Fibroblast of lung (primary cell): ENCODE measurements at regions not wholly inside any gene's neighbourhood (a gene's known extent, or its start where the extent isn't known, plus 50 kb on each side); places are given as distances from the start of the nearest gene placed in this dataset.

Experiments used
- DNase-seq, 2 donors: peaks; one replicate each; pipeline versions ENCODE4 v3.0.0 to v3.0.0-alpha.2; 2010; ENCODE audit warnings: low read depth in 2 of 2
- H2AFZ ChIP-seq: 2 replicates; pipeline ENCODE4 v1.5.1; 2012; ENCODE audit warnings: low read length, control low read depth, inconsistent platforms
- H3K27ac ChIP-seq: 2 replicates; pipeline ENCODE4 v1.5.1; 2011; ENCODE audit warnings: low read length, control low read depth; ENCODE audit not compliant: insufficient read depth
- H3K27me3 ChIP-seq: 2 replicates; pipeline ENCODE4 v1.5.1; 2011; ENCODE audit warnings: mild to moderate bottlenecking, low read length; ENCODE audit not compliant: control insufficient read depth, insufficient read depth
- H3K36me3 ChIP-seq: 2 replicates; pipeline ENCODE4 v1.5.1; 2011; ENCODE audit warnings: low read length; ENCODE audit not compliant: control insufficient read depth, insufficient read depth
- H3K4me1 ChIP-seq: 2 replicates; pipeline ENCODE4 v1.5.1; 2011; ENCODE audit warnings: low read length; ENCODE audit not compliant: control insufficient read depth, insufficient read depth; ENCODE audit errors: extremely low read depth
- H3K4me2 ChIP-seq: 2 replicates; pipeline ENCODE4 v1.5.1; 2011; ENCODE audit warnings: low read length, control low read depth; ENCODE audit not compliant: insufficient read depth; ENCODE audit errors: extremely low read depth
- H3K4me3 ChIP-seq, 4 experiments: fragments of 200-600 bp in 1 of 4; sonication (generic) in 1 of 4; replicated peaks in 1 of 4; 2 replicates each; pipeline ENCODE4 v1.5.1; 2011 to 2016; ENCODE audit warnings: low read length in 4 of 4, low read depth in 3 of 4, mild to moderate bottlenecking in 3 of 4, control low read depth in 2 of 4, inconsistent platforms in 1 of 4, mixed read lengths in 1 of 4; ENCODE audit not compliant: insufficient read depth in 1 of 4; ENCODE audit errors: control extremely low read depth in 1 of 4
- H3K79me2 ChIP-seq: 2 replicates; pipeline ENCODE4 v1.5.1; 2012; ENCODE audit warnings: mild to moderate bottlenecking, low read length, inconsistent platforms; ENCODE audit not compliant: control insufficient read depth, insufficient read depth
- H3K9ac ChIP-seq: 2 replicates; pipeline ENCODE4 v1.5.1; 2011; ENCODE audit warnings: mild to moderate bottlenecking, low read length, control low read depth; ENCODE audit not compliant: insufficient read depth
- H3K9me3 ChIP-seq: 2 replicates; pipeline ENCODE4 v1.5.1; 2012; ENCODE audit warnings: low read depth, low read length; ENCODE audit not compliant: control insufficient read depth, insufficient read depth
- H4K20me1 ChIP-seq: 2 replicates; pipeline ENCODE4 v1.5.1; 2011; ENCODE audit warnings: low read length; ENCODE audit not compliant: control insufficient read depth, insufficient read depth; ENCODE audit errors: extremely low read depth
- EZH2 ChIP-seq: IDR thresholded peaks from 2 replicates; pipeline ENCODE4 v1.5.1; 2012; ENCODE audit warnings: low read length, control low read depth, mild to moderate bottlenecking; ENCODE audit errors: missing control alignments
- TF ChIP-seq, protein P1 (sequence below), 2 donors: IDR thresholded peaks in 1 of 2; conservative IDR thresholded peaks in 1 of 2; 1 replicate in 1 of 2; 2 replicates in 1 of 2; pipeline ENCODE4 v1.5.1; 2011 to 2012; ENCODE audit warnings: low read length in 2 of 2, control low read depth in 1 of 2, inconsistent platforms in 1 of 2, low read depth in 1 of 2, mild to moderate bottlenecking in 1 of 2

- Histone ChIP-seq H3K9me3 (no peaks in the 10 kb centered on the region), H3K4me1 (no peaks in the 10 kb centered on the region), H3K27ac (no peak overlapping the region), H3K27me3 (no peaks in the 10 kb centered on the region), H3K9ac (no peak overlapping the region), H2AFZ (no peak overlapping the region), H4K20me1 (no peaks in the 10 kb centered on the region), H3K79me2 (no peaks in the 10 kb centered on the region), H3K4me2 (no peak overlapping the region), H3K4me3 (no peak overlapping the region), H3K36me3 (no peaks in the 10 kb centered on the region)
- TF ChIP-seq EZH2: no peak
- TF ChIP-seq, protein P1, sequence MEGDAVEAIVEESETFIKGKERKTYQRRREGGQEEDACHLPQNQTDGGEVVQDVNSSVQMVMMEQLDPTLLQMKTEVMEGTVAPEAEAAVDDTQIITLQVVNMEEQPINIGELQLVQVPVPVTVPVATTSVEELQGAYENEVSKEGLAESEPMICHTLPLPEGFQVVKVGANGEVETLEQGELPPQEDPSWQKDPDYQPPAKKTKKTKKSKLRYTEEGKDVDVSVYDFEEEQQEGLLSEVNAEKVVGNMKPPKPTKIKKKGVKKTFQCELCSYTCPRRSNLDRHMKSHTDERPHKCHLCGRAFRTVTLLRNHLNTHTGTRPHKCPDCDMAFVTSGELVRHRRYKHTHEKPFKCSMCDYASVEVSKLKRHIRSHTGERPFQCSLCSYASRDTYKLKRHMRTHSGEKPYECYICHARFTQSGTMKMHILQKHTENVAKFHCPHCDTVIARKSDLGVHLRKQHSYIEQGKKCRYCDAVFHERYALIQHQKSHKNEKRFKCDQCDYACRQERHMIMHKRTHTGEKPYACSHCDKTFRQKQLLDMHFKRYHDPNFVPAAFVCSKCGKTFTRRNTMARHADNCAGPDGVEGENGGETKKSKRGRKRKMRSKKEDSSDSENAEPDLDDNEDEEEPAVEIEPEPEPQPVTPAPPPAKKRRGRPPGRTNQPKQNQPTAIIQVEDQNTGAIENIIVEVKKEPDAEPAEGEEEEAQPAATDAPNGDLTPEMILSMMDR (conservative IDR thresholded peaks at IDR 0.05 in 1 of 2, IDR thresholded peaks at IDR 0.05 in 1 of 2; ENCODE audit: low read depth in 1 of 2, low read length in 2 of 2): no peak
- DNase-seq: no peak
Observed at GRCh38 chr6:166712286-166713228, 85.5 kb upstream of the RPS6KA2 start.

- Histone ChIP-seq H3K4me1 (no peaks in the 10 kb centered on the region), H3K9ac (no peak overlapping the region), H3K4me2 (no peak overlapping the region), H4K20me1 (no peaks in the 10 kb centered on the region), H3K4me3 (no peak overlapping the region), H3K36me3 (no peaks in the 10 kb centered on the region), H3K79me2 (no peaks in the 10 kb centered on the region), H3K9me3 (no peaks in the 10 kb centered on the region), H2AFZ (no peak overlapping the region), H3K27ac (no peak overlapping the region), H3K27me3 (no peaks in the 10 kb centered on the region)
- no peak for TF ChIP-seq EZH2
- TF ChIP-seq, protein P1 (conservative IDR thresholded peaks at IDR 0.05 in 1 of 2, IDR thresholded peaks at IDR 0.05 in 1 of 2; ENCODE audit: low read depth in 1 of 2, low read length in 2 of 2): no peak
- peak in 1 of 2 donors; percentile 3 for DNase-seq
Observed at GRCh38 chr6:166710084-166710483, 83.0 kb upstream of the RPS6KA2 start.

GRCh38 chr6:166708460-166708859 lies 81.4 kb upstream of the RPS6KA2 start:
- no peak overlapping the region for H3K27ac ChIP-seq
- H3K4me3 ChIP-seq: no peak overlapping the region
- no peaks in the 10 kb centered on the region for H3K27me3 ChIP-seq
- TF ChIP-seq, protein P1 (conservative IDR thresholded peaks at IDR 0.05 in 1 of 2, IDR thresholded peaks at IDR 0.05 in 1 of 2; ENCODE audit: low read depth in 1 of 2, low read length in 2 of 2): no peak
- TF ChIP-seq EZH2: no peak
- no peak overlapping the region for H2AFZ ChIP-seq
- no peaks in the 10 kb centered on the region for H4K20me1 ChIP-seq
- H3K4me1 ChIP-seq: no peaks in the 10 kb centered on the region
- H3K36me3 ChIP-seq: no peaks in the 10 kb centered on the region
- no peak for DNase-seq
- no peak overlapping the region for H3K4me2 ChIP-seq
- H3K9me3 ChIP-seq: no peaks in the 10 kb centered on the region
- no peak overlapping the region for H3K9ac ChIP-seq
- H3K79me2 ChIP-seq: no peaks in the 10 kb centered on the region
